ENCODE measurements at regions not wholly inside any gene's neighbourhood (a gene's known extent, or its start where the extent isn't known, plus 50 kb on each side); places are given as distances from the start of the nearest gene placed in this dataset.

DNA sequence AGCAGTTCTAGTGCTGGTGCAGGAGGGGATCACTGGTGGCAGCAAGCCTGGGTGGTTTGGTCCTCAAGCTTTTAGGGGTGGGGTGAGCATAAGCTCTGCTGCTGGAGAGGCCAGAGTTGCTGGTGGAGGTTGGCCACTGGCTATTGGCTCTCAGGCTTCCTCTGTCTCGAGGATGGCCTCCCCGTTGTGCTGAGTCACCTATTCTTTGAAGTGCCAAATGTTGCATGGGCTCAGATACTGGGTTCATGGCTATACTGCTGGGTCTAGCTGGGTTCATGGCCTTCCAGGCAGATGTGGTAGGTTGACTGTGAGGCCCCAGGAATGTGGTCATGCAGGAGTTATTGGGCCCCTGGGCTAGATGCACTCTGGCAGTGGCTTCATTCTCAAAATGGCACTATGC lies 466.3 kb downstream of the NAF1 start:
- Histone ChIP-seq H4K20me1 (ENCODE audit: control insufficient read depth, extremely low read depth, insufficient read depth, low read length) (no peaks in the 10 kb centered on the region), H3K4me3 (replicated peaks in 1 of 4; ENCODE audit: control extremely low read depth in 1 of 4, insufficient read depth in 1 of 4, low read depth in 3 of 4, low read length in 4 of 4) (no peak overlapping the region), H3K27ac (ENCODE audit: insufficient read depth, low read length) (no peak overlapping the region), H3K4me1 (ENCODE audit: control insufficient read depth, extremely low read depth, insufficient read depth, low read length) (no peaks in the 10 kb centered on the region), H3K79me2 (ENCODE audit: control insufficient read depth, insufficient read depth, low read length) (no peaks in the 10 kb centered on the region), H3K36me3 (ENCODE audit: control insufficient read depth, insufficient read depth, low read length) (no peaks in the 10 kb centered on the region), H3K9ac (ENCODE audit: insufficient read depth, low read length) (no peak overlapping the region), H3K4me2 (ENCODE audit: extremely low read depth, insufficient read depth, low read length) (no peak overlapping the region), H3K9me3 (ENCODE audit: control insufficient read depth, insufficient read depth, low read depth, low read length) (no peaks in the 10 kb centered on the region), H3K27me3 (ENCODE audit: control insufficient read depth, insufficient read depth, low read length) (no peaks in the 10 kb centered on the region), H2AFZ (ENCODE audit: low read length) (no peak overlapping the region)
- DNase-seq (ENCODE audit: low read depth in 2 of 2), result no peak
- TF ChIP-seq, protein P1, sequence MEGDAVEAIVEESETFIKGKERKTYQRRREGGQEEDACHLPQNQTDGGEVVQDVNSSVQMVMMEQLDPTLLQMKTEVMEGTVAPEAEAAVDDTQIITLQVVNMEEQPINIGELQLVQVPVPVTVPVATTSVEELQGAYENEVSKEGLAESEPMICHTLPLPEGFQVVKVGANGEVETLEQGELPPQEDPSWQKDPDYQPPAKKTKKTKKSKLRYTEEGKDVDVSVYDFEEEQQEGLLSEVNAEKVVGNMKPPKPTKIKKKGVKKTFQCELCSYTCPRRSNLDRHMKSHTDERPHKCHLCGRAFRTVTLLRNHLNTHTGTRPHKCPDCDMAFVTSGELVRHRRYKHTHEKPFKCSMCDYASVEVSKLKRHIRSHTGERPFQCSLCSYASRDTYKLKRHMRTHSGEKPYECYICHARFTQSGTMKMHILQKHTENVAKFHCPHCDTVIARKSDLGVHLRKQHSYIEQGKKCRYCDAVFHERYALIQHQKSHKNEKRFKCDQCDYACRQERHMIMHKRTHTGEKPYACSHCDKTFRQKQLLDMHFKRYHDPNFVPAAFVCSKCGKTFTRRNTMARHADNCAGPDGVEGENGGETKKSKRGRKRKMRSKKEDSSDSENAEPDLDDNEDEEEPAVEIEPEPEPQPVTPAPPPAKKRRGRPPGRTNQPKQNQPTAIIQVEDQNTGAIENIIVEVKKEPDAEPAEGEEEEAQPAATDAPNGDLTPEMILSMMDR (conservative IDR thresholded peaks at IDR 0.05 in 1 of 2, IDR thresholded peaks at IDR 0.05 in 1 of 2; ENCODE audit: low read depth in 1 of 2, low read length in 2 of 2), result no peak
- TF ChIP-seq EZH2 (IDR thresholded peaks at IDR 0.05; ENCODE audit: low read length, missing control alignments), result no peak

DNA sequence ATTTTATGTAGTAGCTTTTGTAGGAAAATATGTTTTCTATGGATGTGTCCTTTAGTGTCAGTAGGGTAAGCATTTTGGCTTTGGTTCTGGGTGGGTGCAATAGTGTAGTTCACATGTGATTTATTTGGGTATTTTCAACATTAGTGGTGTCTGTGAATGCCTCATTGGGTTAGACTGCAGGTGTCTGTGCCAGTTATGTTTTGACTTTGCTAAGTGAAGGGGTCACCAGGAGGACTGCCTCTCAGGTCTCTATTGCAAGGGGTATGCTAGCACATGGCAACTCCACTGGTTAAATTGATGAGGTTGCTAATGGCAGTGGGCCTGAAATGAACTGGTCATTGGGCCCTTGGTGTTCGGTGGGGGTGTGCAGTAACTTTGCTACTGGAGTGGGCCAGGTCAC lies 467.1 kb downstream of the NAF1 start:
- Histone ChIP-seq H3K4me1 (ENCODE audit: control insufficient read depth, extremely low read depth, insufficient read depth, low read length) (no peaks in the 10 kb centered on the region), H3K4me3 (replicated peaks in 1 of 4; ENCODE audit: control extremely low read depth in 1 of 4, insufficient read depth in 1 of 4, low read depth in 3 of 4, low read length in 4 of 4) (no peak overlapping the region), H2AFZ (ENCODE audit: low read length) (no peak overlapping the region), H3K27ac (ENCODE audit: insufficient read depth, low read length) (no peak overlapping the region), H3K36me3 (ENCODE audit: control insufficient read depth, insufficient read depth, low read length) (no peaks in the 10 kb centered on the region), H4K20me1 (ENCODE audit: control insufficient read depth, extremely low read depth, insufficient read depth, low read length) (no peaks in the 10 kb centered on the region), H3K9me3 (ENCODE audit: control insufficient read depth, insufficient read depth, low read depth, low read length) (no peaks in the 10 kb centered on the region), H3K4me2 (ENCODE audit: extremely low read depth, insufficient read depth, low read length) (no peak overlapping the region), H3K79me2 (ENCODE audit: control insufficient read depth, insufficient read depth, low read length) (no peaks in the 10 kb centered on the region), H3K27me3 (ENCODE audit: control insufficient read depth, insufficient read depth, low read length) (no peaks in the 10 kb centered on the region), H3K9ac (ENCODE audit: insufficient read depth, low read length) (no peak overlapping the region)
- TF ChIP-seq EZH2 (IDR thresholded peaks at IDR 0.05; ENCODE audit: low read length, missing control alignments), result no peak
- TF ChIP-seq, protein P1 (conservative IDR thresholded peaks at IDR 0.05 in 1 of 2, IDR thresholded peaks at IDR 0.05 in 1 of 2; ENCODE audit: low read depth in 1 of 2, low read length in 2 of 2), result no peak
- DNase-seq (ENCODE audit: low read depth in 2 of 2), result no peak

DNA sequence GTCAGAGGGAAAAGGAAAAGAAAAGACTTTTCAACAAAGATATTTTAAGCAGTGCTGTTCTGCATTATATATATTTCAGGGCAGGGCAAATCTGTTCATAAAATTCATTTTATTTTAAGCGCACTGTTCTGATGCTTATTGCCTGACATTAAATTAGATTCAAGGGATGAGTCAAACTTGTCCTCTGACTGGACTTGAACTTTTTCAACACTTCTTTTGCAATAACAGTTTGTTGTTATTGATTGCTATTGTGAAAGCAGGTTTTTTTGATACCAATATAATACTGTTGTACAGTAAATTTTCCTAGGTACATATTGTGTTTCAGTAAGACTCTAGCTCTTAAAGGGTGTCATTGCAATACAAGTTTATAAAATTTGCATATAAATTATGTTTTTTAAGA lies 481.3 kb downstream of the NAF1 start:
- no peaks in the 10 kb centered on the region for H4K20me1 ChIP-seq (ENCODE audit: control insufficient read depth, extremely low read depth, insufficient read depth, low read length)
- TF ChIP-seq, protein P1 (conservative IDR thresholded peaks at IDR 0.05 in 1 of 2, IDR thresholded peaks at IDR 0.05 in 1 of 2; ENCODE audit: low read depth in 1 of 2, low read length in 2 of 2), result no peak
- no peak for TF ChIP-seq EZH2 (IDR thresholded peaks at IDR 0.05; ENCODE audit: low read length, missing control alignments)
- no peaks in the 10 kb centered on the region for H3K9me3 ChIP-seq (ENCODE audit: control insufficient read depth, insufficient read depth, low read depth, low read length)
- H3K79me2 ChIP-seq (ENCODE audit: control insufficient read depth, insufficient read depth, low read length), result no peaks in the 10 kb centered on the region
- H3K4me2 ChIP-seq (ENCODE audit: extremely low read depth, insufficient read depth, low read length), result no peak overlapping the region
- no peaks in the 10 kb centered on the region for H3K4me1 ChIP-seq (ENCODE audit: control insufficient read depth, extremely low read depth, insufficient read depth, low read length)
- no peaks in the 10 kb centered on the region for H3K27me3 ChIP-seq (ENCODE audit: control insufficient read depth, insufficient read depth, low read length)
- DNase-seq (ENCODE audit: low read depth in 2 of 2), result no peak
- H3K4me3 ChIP-seq (replicated peaks in 1 of 4; ENCODE audit: control extremely low read depth in 1 of 4, insufficient read depth in 1 of 4, low read depth in 3 of 4, low read length in 4 of 4), result no peak overlapping the region
- no peak overlapping the region for H3K9ac ChIP-seq (ENCODE audit: insufficient read depth, low read length)
- H3K27ac ChIP-seq (ENCODE audit: insufficient read depth, low read length), result no peak overlapping the region
- no peaks in the 10 kb centered on the region for H3K36me3 ChIP-seq (ENCODE audit: control insufficient read depth, insufficient read depth, low read length)
- no peak overlapping the region for H2AFZ ChIP-seq (ENCODE audit: low read length)
